HG03060 (cell line): ENCODE measurements at regions not wholly inside any gene's neighbourhood (a gene's known extent, or its start where the extent isn't known, plus 50 kb on each side); places are given as distances from the start of the nearest gene placed in this dataset.
"Not testable (repeated sequence)": the region's sequence is repeated elsewhere in the genome, so short reads cannot be mapped to it uniquely, and the experiment has no call there.

Source experiments
- ATAC-seq: cut with Tn5 transposase; IDR thresholded peaks from one replicate; pipeline ENCODE4 v1.9.1; 2021; ENCODE audit warnings: low read depth, moderate number of reproducible peaks; ENCODE audit not compliant: unreplicated experiment

- no peak for ATAC-seq
These were observed 134.8 kb upstream of the KLF6 start for GRCh38 chr10:3919709-3920308.

- ATAC-seq: not testable (repeated sequence)
These were observed 132.4 kb upstream of the KLF6 start for GRCh38 chr10:3917392-3917791.

- ATAC-seq: no peak
These were observed 129.7 kb upstream of the KLF6 start for GRCh38 chr10:3914733-3915132.

- no peak for ATAC-seq
These were observed 126.9 kb upstream of the KLF6 start for GRCh38 chr10:3911713-3912442.

GRCh38 chr10:3911241-3911640 lies 126.2 kb upstream of the KLF6 start:
- no peak for ATAC-seq

GRCh38 chr10:3909339-3909738 lies 124.3 kb upstream of the KLF6 start:
- ATAC-seq: no peak

- ATAC-seq: no peak
These were observed 123.2 kb upstream of the KLF6 start for GRCh38 chr10:3908183-3908582.

- no peak for ATAC-seq
These were observed 122.5 kb upstream of the KLF6 start for GRCh38 chr10:3907514-3907913.

- no peak for ATAC-seq
These were observed 121.6 kb upstream of the KLF6 start for GRCh38 chr10:3906511-3907111.

GRCh38 chr10:3904419-3904960 lies 119.5 kb upstream of the KLF6 start:
- no peak for ATAC-seq

- no peak for ATAC-seq
These were observed 117.9 kb upstream of the KLF6 start for GRCh38 chr10:3902809-3903410.

- peak; percentile 94 for ATAC-seq
These were observed 117.2 kb upstream of the KLF6 start for GRCh38 chr10:3902054-3902808.

GRCh38 chr10:3901370-3901769 lies 116.4 kb upstream of the KLF6 start:
- ATAC-seq: no peak

- no peak for ATAC-seq
These were observed 115.4 kb upstream of the KLF6 start for GRCh38 chr10:3900391-3900790.

- no peak for ATAC-seq
These were observed 113.8 kb upstream of the KLF6 start for GRCh38 chr10:3898821-3899220.

GRCh38 chr10:3897156-3897555 lies 112.1 kb upstream of the KLF6 start:
- ATAC-seq: no peak

GRCh38 chr10:3896161-3896560 lies 111.2 kb upstream of the KLF6 start:
- ATAC-seq: no peak

GRCh38 chr10:3895045-3895631 lies 110.1 kb upstream of the KLF6 start:
- no peak for ATAC-seq

- no peak for ATAC-seq
These were observed 109.0 kb upstream of the KLF6 start for GRCh38 chr10:3893901-3894563.
